SK-N-SH (cell line): ENCODE measurements at regions not wholly inside any gene's neighbourhood (a gene's known extent, or its start where the extent isn't known, plus 50 kb on each side); places are given as distances from the start of the nearest gene placed in this dataset.

Experiments used
- CTCF ChIA-PET: fragments of 300-600, 350-600 bp; formaldehyde crosslinking; extraction: SDS; loops from one replicate; lab custom pipeline; 2021; lab: Yijun Ruan, JAX
- POLR2A ChIA-PET: fragments of 350-600 bp; sonication (Branson Sonifier 250); formaldehyde crosslinking; extraction: SDS; loops from one replicate; lab custom pipeline; 2020; ENCODE audit warnings: antibody characterized with exemption, inconsistent platforms; lab: Yijun Ruan, JAX
- DNase-seq: peaks from one replicate; pipeline ENCODE4 v3.0.0; 2012
- H2AFZ ChIP-seq: fragments of 200-600 bp; sonication (generic); 2 replicates; pipeline ENCODE4 v1.8.1; 2016; ENCODE audit warnings: antibody characterized with exemption, mild to moderate bottlenecking, low read depth
- H3F3A ChIP-seq: fragments of 200-600 bp; sonication (generic); replicated peaks from 2 replicates; pipeline ENCODE3; 2016; ENCODE audit warnings: antibody characterized with exemption, mild to moderate bottlenecking; ENCODE audit not compliant: insufficient read depth
- H3K27ac ChIP-seq, 2 experiments: fragments of 200-500 bp in 1 of 2; fragments of 200-600 bp in 1 of 2; sonication (Bioruptor generic) in 1 of 2; sonication (generic), shearing (Covaris generic) in 1 of 2; 2 replicates each; pipeline versions ENCODE4 v1.5.1 to v1.6.1; 2014 to 2016; ENCODE audit warnings: low read depth in 2 of 2, inconsistent platforms in 1 of 2, low read length in 1 of 2, mild to moderate bottlenecking in 1 of 2, mixed read lengths in 1 of 2
- H3K27me3 ChIP-seq: fragments of 200-600 bp; sonication (generic), shearing (Covaris generic); 2 replicates; pipeline ENCODE4 v1.6.1; 2016; ENCODE audit warnings: mixed run types; ENCODE audit not compliant: insufficient read depth
- H3K36me3 ChIP-seq, 2 experiments: fragments of 200-500 bp in 1 of 2; fragments of 200-600 bp in 1 of 2; sonication (Bioruptor generic) in 1 of 2; sonication (generic) in 1 of 2; replicated peaks in 1 of 2; 2 replicates each; pipeline versions ENCODE3 to v1.5.1; 2014 to 2016; ENCODE audit warnings: low read length in 1 of 2, mild to moderate bottlenecking in 1 of 2; ENCODE audit not compliant: insufficient read depth in 2 of 2, control insufficient read depth in 1 of 2
- H3K4me1 ChIP-seq, 2 experiments: fragments of 200-500 bp in 1 of 2; fragments of 200-600 bp in 1 of 2; sonication (Bioruptor generic) in 1 of 2; sonication (generic), shearing (Covaris generic) in 1 of 2; 2 replicates each; pipeline versions ENCODE4 v1.5.1 to v1.6.1; 2014 to 2016; ENCODE audit warnings: low read depth in 1 of 2, low read length in 1 of 2, mixed run types in 1 of 2; ENCODE audit not compliant: insufficient read depth in 2 of 2, control insufficient read depth in 1 of 2
- H3K4me2 ChIP-seq: fragments of 200-600 bp; sonication (generic), shearing (Covaris generic); 2 replicates; pipeline ENCODE4 v1.6.1; 2017; ENCODE audit warnings: mixed run types
- H3K4me3 ChIP-seq, 2 experiments: fragments of 200-500 bp in 1 of 2; fragments of 200-600 bp in 1 of 2; sonication (Bioruptor generic) in 1 of 2; sonication (generic), shearing (Covaris generic) in 1 of 2; 2 replicates each; pipeline versions ENCODE4 v1.5.1 to v1.8.1; 2014 to 2016; ENCODE audit warnings: low read depth in 2 of 2, inconsistent platforms in 1 of 2, low read length in 1 of 2, mild to moderate bottlenecking in 1 of 2, mixed read lengths in 1 of 2, moderate library complexity in 1 of 2
- H3K79me2 ChIP-seq: fragments of 200-600 bp; sonication (generic); 2 replicates; pipeline ENCODE4 v1.8.1; 2017; ENCODE audit warnings: mild to moderate bottlenecking; ENCODE audit not compliant: insufficient read depth
- H3K9ac ChIP-seq: fragments of 200-600 bp; sonication (generic); 2 replicates; pipeline ENCODE4 v1.6.1; 2017; ENCODE audit warnings: mixed run types
- H3K9me2 ChIP-seq: fragments of 200-600 bp; sonication (generic); 2 replicates; pipeline ENCODE4 v1.6.1; 2017; ENCODE audit warnings: mixed run types
- H3K9me3 ChIP-seq: fragments of 200-600 bp; sonication (generic); 2 replicates; pipeline ENCODE4 v1.6.1; 2017; ENCODE audit warnings: mixed run types, mild to moderate bottlenecking, moderate library complexity
- H4K20me1 ChIP-seq: fragments of 200-600 bp; sonication (generic); 2 replicates; pipeline ENCODE4 v1.6.1; 2017; ENCODE audit warnings: mild to moderate bottlenecking, mixed run types; ENCODE audit not compliant: insufficient read depth
- CHD2 ChIP-seq: fragments of 150-350 bp; IDR thresholded peaks from 2 replicates; pipeline ENCODE4 v1.6.1; 2018; ENCODE audit warnings: low read length; ENCODE audit not compliant: partially characterized antibody
- CTCF ChIP-seq: fragments of 200-600 bp; sonication (generic); IDR thresholded peaks from 2 replicates; pipeline ENCODE4 v1.6.1; 2017; ENCODE audit warnings: antibody characterized with exemption, mild to moderate bottlenecking, moderate library complexity
- EZH2phosphoT487 ChIP-seq: fragments of 200-600 bp; sonication (generic); IDR thresholded peaks from 2 replicates; pipeline ENCODE4 v1.6.1; 2017; ENCODE audit warnings: low read depth, mixed run types, mild to moderate bottlenecking, antibody characterized with exemption, moderate library complexity, borderline replicate concordance
- FOXJ3 ChIP-seq: sonication (generic); formaldehyde crosslinking; IDR thresholded peaks from 2 replicates; pipeline ENCODE4 v1.5.1; 2020; ENCODE audit warnings: mild to moderate bottlenecking, missing genetic modification reagents
- MXI1 ChIP-seq: IDR thresholded peaks from 2 replicates; pipeline ENCODE4 v1.6.1; 2012; ENCODE audit warnings: mild to moderate bottlenecking, low read depth, low read length, improper control_type of control experiment
- POLR2AphosphoS5 ChIP-seq: IDR thresholded peaks from 2 replicates; pipeline ENCODE4 v1.6.1; 2012; ENCODE audit warnings: low read depth, low read length
- RXRA ChIP-seq: IDR thresholded peaks from 2 replicates; pipeline ENCODE4 v1.4.0; 2012; ENCODE audit warnings: low read depth, mild to moderate bottlenecking, borderline replicate concordance
- SIN3A ChIP-seq: IDR thresholded peaks from 2 replicates; pipeline ENCODE4 v1.6.1; 2012; ENCODE audit warnings: low read depth, mild to moderate bottlenecking, low read length, moderate library complexity, borderline replicate concordance
- TCF12 ChIP-seq: IDR thresholded peaks from 2 replicates; pipeline ENCODE4 v1.4.0; 2012
- USF2 ChIP-seq: fragments of 150-350 bp; IDR thresholded peaks from 2 replicates; pipeline ENCODE4 v1.6.1; 2017; ENCODE audit warnings: antibody characterized with exemption, low read length, low read depth, borderline replicate concordance
- ZBTB33 ChIP-seq: IDR thresholded peaks from 2 replicates; pipeline ENCODE4 v1.4.0; 2012; ENCODE audit warnings: low read depth, borderline replicate concordance
- WGBS: methylation state at CpG from one replicate; pipeline ENCODE4 v1.1.6; 2017; ENCODE audit warnings: low lambda C conversion rate; 5-methylcytosine and 5-hydroxymethylcytosine counted together
- TF ChIP-seq, protein P1 (sequence below): IDR thresholded peaks from 2 replicates; pipeline ENCODE4 v1.4.0; 2012; ENCODE audit warnings: low read depth
- TF ChIP-seq, protein P2 (sequence below): fragments of 150-350 bp; IDR thresholded peaks from 2 replicates; pipeline ENCODE4 v1.6.1; 2016; ENCODE audit warnings: mild to moderate bottlenecking, low read depth, low read length
- TF ChIP-seq, protein P3 (sequence below): IDR thresholded peaks from 2 replicates; pipeline ENCODE4 v1.6.1; 2012; ENCODE audit warnings: mild to moderate bottlenecking, low read depth, low read length, moderate library complexity
- TF ChIP-seq, protein P4 (sequence below): IDR thresholded peaks from 2 replicates; pipeline ENCODE4 v1.4.0; 2012; ENCODE audit warnings: low read depth, borderline replicate concordance

DNA sequence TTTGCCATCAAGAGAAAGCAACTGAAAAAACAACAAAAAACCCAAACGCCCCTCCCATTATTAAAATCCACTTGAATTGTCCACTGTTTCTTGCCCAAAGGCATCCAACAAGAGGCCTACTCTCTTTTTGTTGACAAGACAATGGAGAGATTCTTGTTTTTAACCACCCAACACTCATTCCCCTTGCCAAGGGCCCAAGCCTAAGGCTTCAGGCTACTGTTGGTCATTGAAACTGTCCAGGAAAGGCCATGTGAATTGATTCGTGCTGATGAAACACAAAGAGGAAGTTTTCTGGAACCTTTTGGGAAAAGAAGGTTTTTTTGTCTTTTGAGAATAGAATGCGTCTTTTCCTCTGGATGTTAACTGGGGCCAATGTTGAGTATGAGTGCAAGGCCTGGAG is 157.4 kb upstream of the PFN2 start:
- H3K36me3 ChIP-seq: no peaks in the 10 kb centered on the region
- no peak overlapping the region for H2AFZ ChIP-seq
- H3K9me2 ChIP-seq: no peaks in the 10 kb centered on the region
- ChIA-PET POLR2A (no interaction called here), CTCF (no interaction called here)
- no peaks in the 10 kb centered on the region for H3K79me2 ChIP-seq
- 59% methylated on average over 3 of the region's 3 CpGs for WGBS
- H3K27ac ChIP-seq: no peak overlapping the region
- no peak for DNase-seq
- no peak for TF ChIP-seq RXRA
- no peak for TF ChIP-seq CHD2
- TF ChIP-seq, protein P1, sequence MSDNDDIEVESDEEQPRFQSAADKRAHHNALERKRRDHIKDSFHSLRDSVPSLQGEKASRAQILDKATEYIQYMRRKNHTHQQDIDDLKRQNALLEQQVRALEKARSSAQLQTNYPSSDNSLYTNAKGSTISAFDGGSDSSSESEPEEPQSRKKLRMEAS: no peak
- TF ChIP-seq USF2: no peak
- no peak for TF ChIP-seq TCF12
- TF ChIP-seq, protein P2, sequence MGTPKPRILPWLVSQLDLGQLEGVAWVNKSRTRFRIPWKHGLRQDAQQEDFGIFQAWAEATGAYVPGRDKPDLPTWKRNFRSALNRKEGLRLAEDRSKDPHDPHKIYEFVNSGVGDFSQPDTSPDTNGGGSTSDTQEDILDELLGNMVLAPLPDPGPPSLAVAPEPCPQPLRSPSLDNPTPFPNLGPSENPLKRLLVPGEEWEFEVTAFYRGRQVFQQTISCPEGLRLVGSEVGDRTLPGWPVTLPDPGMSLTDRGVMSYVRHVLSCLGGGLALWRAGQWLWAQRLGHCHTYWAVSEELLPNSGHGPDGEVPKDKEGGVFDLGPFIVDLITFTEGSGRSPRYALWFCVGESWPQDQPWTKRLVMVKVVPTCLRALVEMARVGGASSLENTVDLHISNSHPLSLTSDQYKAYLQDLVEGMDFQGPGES: no peak
- TF ChIP-seq ZBTB33: no peak
- TF ChIP-seq, protein P3, sequence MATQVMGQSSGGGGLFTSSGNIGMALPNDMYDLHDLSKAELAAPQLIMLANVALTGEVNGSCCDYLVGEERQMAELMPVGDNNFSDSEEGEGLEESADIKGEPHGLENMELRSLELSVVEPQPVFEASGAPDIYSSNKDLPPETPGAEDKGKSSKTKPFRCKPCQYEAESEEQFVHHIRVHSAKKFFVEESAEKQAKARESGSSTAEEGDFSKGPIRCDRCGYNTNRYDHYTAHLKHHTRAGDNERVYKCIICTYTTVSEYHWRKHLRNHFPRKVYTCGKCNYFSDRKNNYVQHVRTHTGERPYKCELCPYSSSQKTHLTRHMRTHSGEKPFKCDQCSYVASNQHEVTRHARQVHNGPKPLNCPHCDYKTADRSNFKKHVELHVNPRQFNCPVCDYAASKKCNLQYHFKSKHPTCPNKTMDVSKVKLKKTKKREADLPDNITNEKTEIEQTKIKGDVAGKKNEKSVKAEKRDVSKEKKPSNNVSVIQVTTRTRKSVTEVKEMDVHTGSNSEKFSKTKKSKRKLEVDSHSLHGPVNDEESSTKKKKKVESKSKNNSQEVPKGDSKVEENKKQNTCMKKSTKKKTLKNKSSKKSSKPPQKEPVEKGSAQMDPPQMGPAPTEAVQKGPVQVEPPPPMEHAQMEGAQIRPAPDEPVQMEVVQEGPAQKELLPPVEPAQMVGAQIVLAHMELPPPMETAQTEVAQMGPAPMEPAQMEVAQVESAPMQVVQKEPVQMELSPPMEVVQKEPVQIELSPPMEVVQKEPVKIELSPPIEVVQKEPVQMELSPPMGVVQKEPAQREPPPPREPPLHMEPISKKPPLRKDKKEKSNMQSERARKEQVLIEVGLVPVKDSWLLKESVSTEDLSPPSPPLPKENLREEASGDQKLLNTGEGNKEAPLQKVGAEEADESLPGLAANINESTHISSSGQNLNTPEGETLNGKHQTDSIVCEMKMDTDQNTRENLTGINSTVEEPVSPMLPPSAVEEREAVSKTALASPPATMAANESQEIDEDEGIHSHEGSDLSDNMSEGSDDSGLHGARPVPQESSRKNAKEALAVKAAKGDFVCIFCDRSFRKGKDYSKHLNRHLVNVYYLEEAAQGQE: no peak
- no peak for TF ChIP-seq EZH2phosphoT487
- TF ChIP-seq POLR2AphosphoS5: no peak
- no peak for TF ChIP-seq SIN3A
- TF ChIP-seq FOXJ3: no peak
- TF ChIP-seq, protein P4, sequence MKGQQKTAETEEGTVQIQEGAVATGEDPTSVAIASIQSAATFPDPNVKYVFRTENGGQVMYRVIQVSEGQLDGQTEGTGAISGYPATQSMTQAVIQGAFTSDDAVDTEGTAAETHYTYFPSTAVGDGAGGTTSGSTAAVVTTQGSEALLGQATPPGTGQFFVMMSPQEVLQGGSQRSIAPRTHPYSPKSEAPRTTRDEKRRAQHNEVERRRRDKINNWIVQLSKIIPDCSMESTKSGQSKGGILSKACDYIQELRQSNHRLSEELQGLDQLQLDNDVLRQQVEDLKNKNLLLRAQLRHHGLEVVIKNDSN: no peak
- TF ChIP-seq MXI1: no peak
- no peak for TF ChIP-seq CTCF
- H3K4me3 ChIP-seq: no peak overlapping the region
- H3K4me2 ChIP-seq: no peak overlapping the region
- no peaks in the 10 kb centered on the region for H4K20me1 ChIP-seq
- H3K9me3 ChIP-seq: no peaks in the 10 kb centered on the region
- H3K9ac ChIP-seq: no peak overlapping the region
- H3F3A ChIP-seq: no peaks in the 10 kb centered on the region
- no peaks in the 10 kb centered on the region for H3K27me3 ChIP-seq
- H3K4me1 ChIP-seq: no peaks in the 10 kb centered on the region; a peak in 1 of 4 replicates
